GM21717 (cell line): ENCODE measurements at regions not wholly inside any gene's neighbourhood (a gene's known extent, or its start where the extent isn't known, plus 50 kb on each side); places are given as distances from the start of the nearest gene placed in this dataset.

Source experiments
- ATAC-seq: cut with Tn5 transposase; IDR thresholded peaks from one replicate; pipeline ENCODE4 v1.9.1; 2021; ENCODE audit warnings: mild to moderate bottlenecking, moderate library complexity; ENCODE audit not compliant: unreplicated experiment

- no peak for ATAC-seq
These were observed 437.1 kb upstream of the USP15 start for GRCh38 chr12:61823102-61823501.

DNA sequence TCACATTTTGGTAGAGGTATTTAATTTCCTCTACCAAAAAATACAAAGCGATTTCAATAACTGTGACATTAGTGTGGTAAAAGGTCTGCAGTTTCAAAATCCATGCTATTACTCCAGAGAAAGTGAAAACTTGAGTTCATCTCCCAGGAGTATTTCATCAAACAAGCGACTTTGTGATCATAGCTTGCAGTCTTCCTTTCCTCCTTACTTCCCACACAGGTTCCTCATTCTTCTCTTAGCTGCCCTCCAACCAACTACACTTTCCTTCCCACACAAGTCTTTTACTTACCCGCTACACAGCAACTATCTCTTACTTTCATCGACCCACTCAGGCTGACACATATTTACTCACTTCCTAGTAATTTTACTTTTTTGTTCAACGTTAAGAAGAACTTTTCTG, 413.4 kb upstream of the USP15 start:
- no peak for ATAC-seq

GRCh38 chr12:61848893-61849292, 411.3 kb upstream of the USP15 start:
- ATAC-seq, result no peak

DNA sequence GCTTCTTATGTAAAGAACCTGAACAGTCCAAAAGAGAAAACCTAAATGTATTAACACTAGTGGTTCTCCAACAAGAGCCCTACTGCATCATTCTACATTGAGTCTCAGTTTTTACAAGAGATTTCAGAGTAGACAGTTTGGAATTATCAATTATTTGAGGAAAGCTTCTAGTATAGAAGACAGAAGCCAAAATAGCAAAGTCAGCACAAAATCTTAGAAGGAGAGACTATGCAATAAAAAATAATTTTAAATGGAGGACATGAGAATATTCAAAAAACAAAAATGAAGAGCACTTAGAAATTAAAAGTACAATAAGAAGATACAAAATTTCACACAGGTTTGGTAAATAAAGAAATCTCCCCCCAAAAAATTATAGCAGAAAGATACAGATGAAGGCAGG, 406.3 kb upstream of the USP15 start:
- no peak for ATAC-seq

- ATAC-seq, result no peak
These were observed 405.3 kb upstream of the USP15 start for GRCh38 chr12:61854902-61855301.

DNA sequence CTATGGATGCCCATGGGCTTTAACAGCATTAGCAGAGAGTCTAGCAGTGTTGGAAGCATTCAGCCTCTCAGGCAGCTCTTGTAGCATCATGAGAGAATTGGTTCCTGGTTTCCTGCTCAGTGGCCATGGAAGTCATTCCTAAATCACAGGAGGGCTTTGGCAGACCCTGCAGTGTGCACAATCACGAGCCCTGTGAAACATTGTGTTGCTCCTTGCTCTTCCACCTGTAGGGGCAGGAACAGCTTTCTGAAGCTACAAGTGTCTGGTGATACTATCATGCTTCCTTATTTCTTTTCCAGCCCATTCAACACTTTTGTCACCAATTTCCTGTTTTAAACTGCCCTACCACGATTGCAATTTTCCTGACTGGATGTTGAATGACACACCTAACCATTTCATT, 402.2 kb upstream of the USP15 start:
- no peak for ATAC-seq

DNA sequence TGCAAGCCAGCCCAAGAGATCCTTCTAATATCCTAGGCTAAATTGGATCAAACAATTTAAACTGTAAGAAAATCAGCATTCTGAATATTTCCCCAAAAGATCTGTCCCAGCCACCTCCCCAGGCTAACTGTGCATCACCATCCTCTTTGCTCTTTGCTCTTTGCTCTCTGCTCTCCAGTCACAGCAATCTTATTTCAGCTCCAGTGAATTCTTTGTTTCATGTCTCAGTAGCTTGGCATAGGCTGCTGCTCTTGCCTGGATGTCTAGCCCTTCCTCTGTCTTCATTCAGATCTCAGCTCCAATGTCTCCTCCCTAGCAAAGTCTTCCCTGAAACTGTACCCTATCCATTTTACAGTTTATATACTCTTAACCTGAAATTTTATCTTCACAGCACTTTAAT, 399.8 kb upstream of the USP15 start:
- ATAC-seq, result no peak

DNA sequence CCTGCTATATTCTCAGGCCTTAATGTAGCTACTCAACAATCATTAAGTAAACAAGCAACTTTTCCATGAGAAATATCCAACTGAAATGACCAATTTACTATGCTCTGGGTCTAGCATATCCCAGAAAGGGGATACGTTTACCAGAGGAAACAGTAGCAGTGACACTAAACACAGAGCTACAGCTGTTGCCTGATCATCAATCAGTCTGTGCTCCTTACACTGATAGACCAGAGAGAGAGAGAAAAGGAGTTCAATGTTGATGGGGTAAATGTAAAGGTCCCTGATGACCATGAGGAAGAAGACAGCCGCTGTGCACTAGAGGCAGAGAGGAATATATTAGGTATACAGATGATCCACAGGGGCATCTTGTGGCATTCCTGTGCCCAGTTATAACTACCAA, 397.2 kb upstream of the USP15 start:
- ATAC-seq, result no peak

GRCh38 chr12:61863811-61864210, 396.4 kb upstream of the USP15 start:
- no peak for ATAC-seq

DNA sequence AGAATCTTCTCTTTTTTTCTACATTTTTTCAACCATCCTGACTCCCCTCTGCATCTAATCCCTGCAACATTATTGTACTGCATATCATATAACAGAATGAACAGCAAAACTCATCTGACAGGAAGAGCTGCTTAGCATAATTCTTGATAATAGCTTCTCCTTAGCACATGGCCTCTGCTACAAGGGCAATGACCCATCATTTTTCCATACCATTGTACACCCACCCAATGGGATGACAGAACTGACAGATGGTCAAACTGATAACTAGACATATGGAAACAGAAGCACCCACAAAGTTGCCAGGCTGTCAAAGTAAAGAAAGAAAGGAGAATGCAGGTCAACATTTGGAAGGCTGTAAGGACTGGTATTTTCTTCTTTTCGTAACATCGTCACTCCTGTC, 390.4 kb upstream of the USP15 start:
- no peak for ATAC-seq

DNA sequence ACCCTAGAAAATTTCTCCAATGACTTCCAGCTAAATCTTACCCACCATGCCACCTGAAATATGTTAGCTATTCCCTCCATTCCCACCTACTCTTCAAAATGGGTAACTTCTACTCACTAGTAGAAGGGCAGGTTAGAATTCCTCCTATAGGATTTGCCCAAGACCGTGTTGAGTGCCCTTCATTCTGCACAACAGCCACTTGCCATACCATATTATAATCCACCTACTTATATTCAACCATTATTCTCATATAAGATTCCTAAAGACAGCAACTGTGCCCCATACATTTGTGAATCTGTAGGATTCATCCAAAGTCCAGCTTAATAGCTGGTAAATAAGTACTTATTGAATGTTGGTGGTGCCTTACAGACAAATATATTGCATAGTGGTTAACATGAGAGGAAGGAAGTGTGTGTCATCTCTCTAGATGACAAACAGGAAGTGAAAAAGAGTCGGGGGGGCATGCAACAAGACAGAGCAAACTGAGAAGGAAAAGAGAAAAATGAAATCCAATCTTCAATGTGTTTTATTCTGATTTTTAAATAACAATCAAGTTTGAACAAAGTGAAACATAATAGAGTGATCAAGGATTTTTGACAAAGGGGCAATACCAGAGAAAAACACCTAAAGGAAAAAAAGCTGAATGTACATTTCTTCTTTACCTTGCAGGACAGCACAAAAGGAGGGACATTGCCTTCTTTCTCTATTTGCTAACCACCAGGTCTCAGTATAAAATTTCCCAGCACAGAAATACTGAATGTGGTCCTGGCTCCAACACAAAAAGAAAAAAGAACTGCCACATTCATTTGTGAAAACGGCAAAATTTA, 389.3 kb upstream of the USP15 start:
- ATAC-seq, result no peak

GRCh38 chr12:61871485-61871810, 388.8 kb upstream of the USP15 start:
- ATAC-seq, result no peak

GRCh38 chr12:61879229-61879628, 381.0 kb upstream of the USP15 start:
- ATAC-seq, result no peak

DNA sequence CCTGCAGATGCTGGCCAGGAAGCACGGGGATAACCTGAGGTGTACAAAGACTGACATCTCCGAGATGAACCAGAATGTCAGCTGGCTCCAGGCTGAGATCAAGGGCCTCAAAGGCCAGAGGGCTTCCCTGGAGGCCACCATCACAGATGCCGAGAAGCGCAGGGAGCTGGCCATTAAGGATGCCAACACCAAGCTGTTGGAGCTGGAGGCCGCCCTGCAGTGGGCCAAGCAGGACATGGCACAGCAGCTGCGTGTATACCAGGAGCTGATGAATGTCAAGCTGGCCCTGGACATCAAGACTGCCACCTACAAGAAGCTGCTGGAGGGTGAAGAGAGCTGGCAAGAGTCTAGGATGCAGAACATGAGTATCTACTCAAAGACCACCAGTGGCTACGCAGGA, 380.0 kb upstream of the USP15 start:
- ATAC-seq, result no peak

- ATAC-seq, result no peak
These were observed 368.6 kb upstream of the USP15 start for GRCh38 chr12:61891632-61892031.

- ATAC-seq, result no peak
These were observed 366.0 kb upstream of the USP15 start for GRCh38 chr12:61894168-61894567.

GRCh38 chr12:61896436-61896835, 363.8 kb upstream of the USP15 start:
- ATAC-seq, result no peak

GRCh38 chr12:61902403-61902802, 357.8 kb upstream of the USP15 start:
- no peak for ATAC-seq

DNA sequence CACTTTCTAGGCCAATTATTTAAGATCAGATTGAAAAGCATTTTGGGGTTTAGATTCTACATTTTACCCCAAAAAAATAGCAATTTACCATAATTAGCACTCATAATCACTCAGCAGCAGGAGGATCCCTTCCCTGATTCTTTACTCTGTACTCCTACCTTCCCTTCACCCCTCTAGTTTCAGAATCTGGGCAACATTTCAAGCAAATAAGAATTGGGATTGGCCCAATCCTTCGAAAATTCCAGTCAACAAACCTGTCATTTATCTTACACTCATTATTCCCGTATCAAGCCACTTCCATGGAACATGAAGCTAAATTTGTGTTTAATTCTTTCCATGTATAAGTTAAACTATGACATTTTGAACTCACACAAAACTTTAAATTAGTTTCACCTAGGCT, 349.1 kb upstream of the USP15 start:
- no peak for ATAC-seq

DNA sequence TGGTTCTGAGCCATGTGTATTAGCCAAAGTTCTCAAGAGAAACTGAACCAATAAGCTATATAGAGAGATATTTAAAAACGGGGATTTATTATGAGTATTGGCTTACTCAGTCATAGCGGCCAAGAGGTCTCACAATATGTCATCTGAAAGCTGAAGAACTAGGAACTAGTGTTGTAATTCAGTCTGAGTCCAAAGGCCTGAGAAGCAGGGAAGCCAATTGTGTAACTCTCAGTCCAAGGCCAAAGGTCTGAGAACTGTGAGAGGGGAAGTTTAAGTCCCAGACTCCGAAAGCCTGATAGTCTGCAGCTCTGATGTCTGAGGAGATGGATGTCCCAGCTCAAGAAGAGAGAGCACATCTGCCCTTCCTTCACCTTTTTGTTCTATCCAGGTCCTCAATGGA, 344.8 kb upstream of the USP15 start:
- no peak for ATAC-seq

DNA sequence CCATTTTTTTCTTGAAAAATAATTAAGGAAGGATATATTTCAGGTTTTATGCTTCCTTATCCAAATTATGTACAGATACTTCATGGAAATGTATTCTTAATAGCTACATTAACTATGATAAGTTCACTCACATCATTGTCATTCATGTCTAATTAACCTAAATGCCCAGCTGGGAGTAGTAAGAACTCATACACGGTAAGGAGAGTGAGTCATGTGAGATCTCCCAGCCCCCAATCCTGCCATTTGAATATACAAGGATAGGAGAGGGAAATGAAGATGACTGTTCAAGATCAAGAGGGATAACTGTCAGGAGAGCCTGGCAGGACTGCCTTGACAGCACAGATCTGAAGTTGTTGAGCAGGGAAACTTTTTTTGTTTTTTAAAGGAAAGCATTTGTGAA, 343.4 kb upstream of the USP15 start:
- ATAC-seq, result no peak

GRCh38 chr12:61919686-61920085, 340.5 kb upstream of the USP15 start:
- no peak for ATAC-seq

DNA sequence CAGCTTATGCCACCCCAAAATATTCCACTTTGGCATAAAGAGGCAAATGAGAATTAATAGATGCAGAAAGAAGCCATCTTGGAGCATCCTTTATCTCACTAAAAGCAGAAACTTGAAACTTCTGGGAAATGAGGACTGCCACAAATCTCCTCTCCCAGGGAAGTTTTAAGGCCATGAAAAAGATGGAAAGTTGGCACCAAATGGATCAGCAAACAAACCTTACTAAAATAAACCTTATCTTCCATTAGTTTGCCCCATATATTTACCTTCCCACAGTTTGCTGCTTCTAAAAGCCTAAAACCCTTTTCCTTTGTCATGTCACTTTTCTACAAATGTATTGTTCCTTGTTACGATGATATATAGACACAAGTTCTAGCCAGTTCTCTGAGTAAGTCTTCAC, 340.0 kb upstream of the USP15 start:
- no peak for ATAC-seq
